OCI-M2 (cell line): ENCODE measurements at regions not wholly inside any gene's neighbourhood (a gene's known extent, or its start where the extent isn't known, plus 50 kb on each side); places are given as distances from the start of the nearest gene placed in this dataset.
"Not testable (repeated sequence)": the region's sequence is repeated elsewhere in the genome, so short reads cannot be mapped to it uniquely, and the experiment has no call there.

Experiments
- DNase-seq: peaks from one replicate; lab custom pipeline; 2025; ENCODE audit not compliant: unreplicated experiment; lab: John Stamatoyannopoulos, UW

- no peak for DNase-seq
These were observed 106.2 kb downstream of the ERMARD start for GRCh38 chr6:169857343-169858292.

- not testable (repeated sequence) for DNase-seq
These were observed 105.3 kb downstream of the ERMARD start for GRCh38 chr6:169856442-169857342.

GRCh38 chr6:169854813-169855212, 103.4 kb downstream of the ERMARD start:
- no peak for DNase-seq

- DNase-seq = no peak
These were observed 102.8 kb downstream of the ERMARD start for GRCh38 chr6:169854083-169854725.

- DNase-seq = no peak
These were observed 102.0 kb downstream of the ERMARD start for GRCh38 chr6:169853196-169854082.

GRCh38 chr6:169852504-169853195, 101.2 kb downstream of the ERMARD start:
- no peak for DNase-seq

GRCh38 chr6:169851641-169852503, 100.5 kb downstream of the ERMARD start:
- no peak for DNase-seq

GRCh38 chr6:169850746-169851145, 99.3 kb downstream of the ERMARD start:
- no peak for DNase-seq

- no peak for DNase-seq
These were observed 98.7 kb downstream of the ERMARD start for GRCh38 chr6:169850154-169850553.

- DNase-seq = no peak
These were observed 98.0 kb downstream of the ERMARD start for GRCh38 chr6:169849396-169849795.

- DNase-seq = no peak
These were observed 97.5 kb downstream of the ERMARD start for GRCh38 chr6:169848946-169849345.

- no peak for DNase-seq
These were observed 96.5 kb downstream of the ERMARD start for GRCh38 chr6:169847901-169848311.

GRCh38 chr6:169847141-169847674, 95.8 kb downstream of the ERMARD start:
- no peak for DNase-seq

GRCh38 chr6:169846286-169847056, 95.0 kb downstream of the ERMARD start:
- no peak for DNase-seq

- DNase-seq = no peak
These were observed 94.2 kb downstream of the ERMARD start for GRCh38 chr6:169845426-169846285.

- no peak for DNase-seq
These were observed 93.5 kb downstream of the ERMARD start for GRCh38 chr6:169844946-169845345.

- no peak for DNase-seq
These were observed 92.6 kb downstream of the ERMARD start for GRCh38 chr6:169843991-169844390.
